ENCODE measurements at regions not wholly inside any gene's neighbourhood (a gene's known extent, or its start where the extent isn't known, plus 50 kb on each side); places are given as distances from the start of the nearest gene placed in this dataset.

GRCh38 chr2:10964052-10964790 is 52.5 kb downstream of the KCNF1 start:
- no peak for DNase-seq

GRCh38 chr2:10965241-10965843 is 53.6 kb downstream of the KCNF1 start:
- DNase-seq: no peak

- DNase-seq: no peak
Observed at GRCh38 chr2:10966056-10966455, 54.3 kb downstream of the KCNF1 start.

- DNase-seq: no peak
Observed at GRCh38 chr2:10966741-10967140, 55.0 kb downstream of the KCNF1 start.

- no peak for DNase-seq
Observed at GRCh38 chr2:10968176-10968575, 56.4 kb downstream of the KCNF1 start.

GRCh38 chr2:10970666-10971065 is 58.9 kb downstream of the KCNF1 start:
- DNase-seq: no peak

GRCh38 chr2:10971161-10971887 is 59.6 kb downstream of the KCNF1 start:
- no peak for DNase-seq

- DNase-seq: no peak
Observed at GRCh38 chr2:10971888-10972260, 60.1 kb downstream of the KCNF1 start.

GRCh38 chr2:10972683-10973433 is 61.1 kb downstream of the KCNF1 start:
- DNase-seq: no peak

GRCh38 chr2:10973766-10974165 is 62.0 kb downstream of the KCNF1 start:
- no peak for DNase-seq

GRCh38 chr2:10977003-10977402 is 65.3 kb downstream of the KCNF1 start:
- DNase-seq: no peak

GRCh38 chr2:10977621-10978020 is 65.9 kb downstream of the KCNF1 start:
- no peak for DNase-seq

GRCh38 chr2:10978090-10978670 is 66.4 kb downstream of the KCNF1 start:
- no peak for DNase-seq

- DNase-seq: no peak
Observed at GRCh38 chr2:10980071-10980470, 68.3 kb downstream of the KCNF1 start.

GRCh38 chr2:10980886-10981425 is 69.2 kb downstream of the KCNF1 start:
- no peak for DNase-seq

- no peak for DNase-seq
Observed at GRCh38 chr2:10981451-10981850, 69.7 kb downstream of the KCNF1 start.

GRCh38 chr2:10981941-10982431 is 70.3 kb downstream of the KCNF1 start:
- DNase-seq: no peak

GRCh38 chr2:10982931-10983701 is 71.4 kb downstream of the KCNF1 start:
- DNase-seq: no peak

- no peak for DNase-seq
Observed at GRCh38 chr2:10983711-10984110, 72.0 kb downstream of the KCNF1 start.

GRCh38 chr2:10984418-10985135 is 72.8 kb downstream of the KCNF1 start:
- DNase-seq: no peak

- DNase-seq: no peak
Observed at GRCh38 chr2:10985260-10985659, 73.5 kb downstream of the KCNF1 start.
